ENCODE measurements at regions not wholly inside any gene's neighbourhood (a gene's known extent, or its start where the extent isn't known, plus 50 kb on each side); places are given as distances from the start of the nearest gene placed in this dataset.

DNA sequence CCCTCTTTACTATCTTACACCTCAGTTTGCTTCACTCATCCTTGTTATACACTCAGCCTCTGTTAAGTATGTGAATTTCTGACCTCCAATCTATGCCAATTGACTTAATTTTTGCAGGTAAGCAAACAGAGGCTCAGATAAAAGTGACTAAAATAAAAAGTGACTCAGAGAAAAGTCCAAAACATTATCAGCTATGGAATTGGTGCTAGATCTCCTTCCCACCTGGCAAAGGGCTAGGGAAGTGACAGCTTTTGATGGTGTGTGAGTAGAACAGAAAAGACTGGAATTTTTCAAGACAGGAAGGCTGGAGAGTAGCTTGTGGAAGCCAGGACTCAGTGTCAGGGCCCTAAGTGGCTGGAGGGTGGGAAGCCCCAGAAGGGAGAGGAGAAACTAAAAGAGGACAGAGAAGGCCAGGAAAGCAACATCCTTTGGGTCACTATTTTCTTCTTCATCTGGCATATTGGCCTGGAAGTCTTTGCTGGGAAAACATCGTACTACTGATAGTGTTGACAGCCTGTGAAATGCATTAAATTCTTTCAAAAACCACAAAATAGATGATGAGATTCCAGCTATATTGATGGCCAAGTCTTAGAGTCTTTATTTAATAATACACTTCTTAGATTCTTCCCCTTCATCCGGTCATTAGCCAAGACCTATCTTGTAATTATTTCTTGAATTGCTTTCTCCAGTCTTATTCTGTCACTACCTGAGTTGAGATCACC is 392.8 kb downstream of the RAPGEF2 start:
- intact Hi-C loops (cut with DNase I): no loop called here
- no peak for DNase-seq (ENCODE audit: low spot score)

- no peak for DNase-seq (ENCODE audit: low spot score)
- intact Hi-C loops (cut with DNase I): no loop called here
Measured at GRCh38 chr4:159496248-159496647, 393.4 kb downstream of the RAPGEF2 start.

- intact Hi-C loops (cut with DNase I): no loop called here
- no peak for DNase-seq (ENCODE audit: low spot score)
Measured at GRCh38 chr4:159497936-159498335, 395.1 kb downstream of the RAPGEF2 start.

- intact Hi-C loops (cut with DNase I): no loop called here
- DNase-seq (ENCODE audit: low spot score): no peak
Measured at GRCh38 chr4:159498446-159499115, 395.7 kb downstream of the RAPGEF2 start.

DNA sequence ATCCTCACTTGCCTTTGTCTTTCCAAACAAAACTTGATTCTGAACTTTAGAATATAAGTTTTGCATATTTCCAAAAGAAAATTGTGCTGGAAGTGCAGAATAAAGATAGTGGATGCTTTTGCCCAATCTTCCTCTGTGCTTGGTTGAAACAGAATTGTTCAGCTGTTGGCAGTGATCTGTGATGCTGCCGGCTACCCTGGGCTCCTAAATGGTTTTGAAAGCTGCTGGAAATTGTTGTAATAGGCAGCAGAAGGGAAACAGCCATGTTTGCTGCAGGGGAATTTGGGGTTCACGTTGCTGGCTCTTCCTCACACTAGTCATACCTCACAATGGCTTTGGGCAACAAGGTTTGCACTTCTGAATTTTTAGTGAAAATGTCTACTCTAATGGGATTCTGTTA is 398.0 kb downstream of the RAPGEF2 start:
- intact Hi-C loops (cut with DNase I): no loop called here

GRCh38 chr4:159503236-159504008 is 400.5 kb downstream of the RAPGEF2 start:
- intact Hi-C loops (cut with DNase I): no loop called here
- DNase-seq (ENCODE audit: low spot score): no peak

More for the DNA sequence above, 398.0 kb downstream of the RAPGEF2 start:
- no peak for DNase-seq (ENCODE audit: low spot score)

DNA sequence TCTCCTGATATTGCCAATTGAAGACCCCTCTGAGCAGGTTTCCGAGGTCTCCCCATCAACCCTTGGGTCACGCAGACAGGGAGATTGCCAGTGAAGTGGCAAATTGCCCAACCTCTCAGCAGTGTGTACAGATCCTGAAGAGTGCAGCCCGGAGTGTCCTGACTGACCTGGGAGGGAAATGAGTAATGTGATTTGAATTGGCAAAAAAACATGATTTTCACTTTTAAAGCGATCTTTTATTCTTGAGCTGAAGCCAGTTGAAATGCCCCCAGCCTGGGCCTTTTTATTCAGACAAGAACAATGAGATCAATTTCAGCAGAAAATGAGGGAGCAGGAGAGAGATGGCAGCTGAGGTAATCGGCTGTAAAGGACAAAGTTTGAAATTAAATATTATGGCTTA is 401.8 kb downstream of the RAPGEF2 start:
- DNase-seq (ENCODE audit: low spot score): no peak
- intact Hi-C loops (cut with DNase I): no loop called here

- intact Hi-C loops (cut with DNase I): no loop called here
- DNase-seq (ENCODE audit: low spot score): no peak
Measured at GRCh38 chr4:159505266-159505975, 402.5 kb downstream of the RAPGEF2 start.

- intact Hi-C loops (cut with DNase I): no loop called here
- DNase-seq (ENCODE audit: low spot score): no peak
Measured at GRCh38 chr4:159506801-159507517, 404.1 kb downstream of the RAPGEF2 start.

DNA sequence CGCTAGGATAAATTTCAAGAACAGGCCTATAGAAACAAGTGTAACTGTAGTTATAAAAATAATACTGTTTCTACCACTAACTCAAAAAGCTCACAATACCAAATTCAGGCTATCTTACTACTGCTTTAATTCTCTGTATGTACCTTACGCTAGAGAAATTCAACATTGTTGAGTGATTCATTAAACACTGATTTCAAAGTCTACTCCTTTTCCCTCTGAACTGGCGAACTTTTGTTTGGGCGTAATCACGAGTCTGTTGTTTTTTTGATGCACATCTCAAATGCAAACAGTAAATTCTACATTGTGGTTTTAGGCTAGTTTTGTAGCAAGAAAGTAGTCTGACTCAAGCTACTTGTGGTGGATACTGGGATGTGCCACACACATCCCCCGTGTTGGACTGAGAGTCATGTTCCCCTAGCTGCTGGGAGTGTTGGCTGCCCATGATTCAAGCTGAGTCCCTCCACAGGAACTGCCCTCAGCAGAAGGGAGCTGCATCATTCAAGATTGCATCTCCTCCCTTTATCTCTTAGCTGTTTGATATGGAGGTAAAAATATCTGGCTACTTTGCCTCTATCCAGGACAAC is 406.1 kb downstream of the RAPGEF2 start:
- no peak for DNase-seq (ENCODE audit: low spot score)
- intact Hi-C loops (cut with DNase I): no loop called here

DNA sequence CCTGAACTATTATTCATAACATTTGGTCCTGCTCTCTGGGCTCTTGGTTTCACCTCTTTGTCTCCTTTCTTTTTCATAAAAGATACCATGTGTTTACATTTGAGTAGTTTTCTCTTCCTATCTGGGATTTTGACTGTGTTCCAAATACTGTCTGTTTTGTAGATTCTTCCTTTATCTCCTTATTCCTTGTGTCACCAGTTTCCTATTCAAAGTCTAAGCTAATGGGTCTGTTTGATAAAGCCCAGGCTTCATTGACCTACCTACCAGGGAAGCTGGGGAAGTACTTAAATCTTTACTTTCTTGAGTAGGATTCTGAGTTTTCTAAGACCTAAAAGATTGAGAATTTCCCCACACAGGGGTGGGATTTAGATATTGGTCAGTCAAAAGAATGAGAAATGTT is 409.5 kb downstream of the RAPGEF2 start:
- no peak for DNase-seq (ENCODE audit: low spot score)
- intact Hi-C loops (cut with DNase I): no loop called here

- intact Hi-C loops (cut with DNase I): no loop called here
- DNase-seq (ENCODE audit: low spot score): no peak
Measured at GRCh38 chr4:159515314-159516025, 412.6 kb downstream of the RAPGEF2 start.

GRCh38 chr4:159516556-159517140 is 413.8 kb downstream of the RAPGEF2 start:
- DNase-seq (ENCODE audit: low spot score): no peak
- intact Hi-C loops (cut with DNase I): no loop called here

DNA sequence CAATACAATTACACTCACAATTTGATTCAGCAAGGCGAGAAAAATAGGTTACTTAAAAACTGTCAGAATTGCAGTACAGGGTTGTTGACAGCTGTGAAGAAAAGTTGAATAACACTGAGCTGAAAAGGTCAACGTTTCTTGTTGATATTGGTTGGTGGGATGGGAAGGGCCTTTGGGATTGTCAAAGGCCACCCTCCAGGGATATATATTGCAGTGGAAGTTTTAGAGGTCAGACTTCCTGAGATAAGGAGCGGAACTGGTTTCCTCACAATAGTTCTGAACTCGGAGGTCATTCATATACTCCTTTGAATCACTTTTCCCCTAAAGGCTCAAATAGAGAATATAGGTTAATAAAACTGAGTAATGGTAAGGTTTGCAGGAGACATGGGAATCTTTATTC is 417.2 kb downstream of the RAPGEF2 start:
- intact Hi-C loops (cut with DNase I): no loop called here

DNA sequence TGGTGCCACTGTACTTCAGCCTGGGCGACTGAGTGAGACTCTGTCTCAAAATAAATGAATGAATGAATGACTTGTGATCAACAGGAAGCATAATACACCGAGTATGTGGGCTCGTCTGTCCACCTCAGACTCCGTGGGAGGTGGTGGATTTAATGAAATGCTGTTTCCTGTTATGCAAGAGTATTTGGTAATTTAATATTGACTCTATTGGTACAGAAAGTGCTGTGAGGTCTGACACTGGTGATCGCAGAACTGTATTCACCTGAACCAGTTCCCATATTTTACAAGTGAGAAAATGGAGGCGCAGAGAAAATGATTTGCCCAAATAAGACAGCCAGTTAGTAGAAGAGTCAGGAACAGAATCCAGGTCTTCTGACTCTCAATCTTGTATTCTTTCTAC is 423.3 kb downstream of the RAPGEF2 start:
- no peak for DNase-seq (ENCODE audit: low spot score)
- intact Hi-C loops (cut with DNase I): no loop called here

More for the DNA sequence above, 417.2 kb downstream of the RAPGEF2 start:
- DNase-seq (ENCODE audit: low spot score): no peak

- no peak for DNase-seq (ENCODE audit: low spot score)
Measured at GRCh38 chr4:159534655-159535054, 431.8 kb downstream of the RAPGEF2 start.

GRCh38 chr4:159538556-159538955 is 435.7 kb downstream of the RAPGEF2 start:
- intact Hi-C loops (cut with DNase I): no loop called here
- DNase-seq (ENCODE audit: low spot score): no peak

More at GRCh38 chr4:159534655-159535054, 431.8 kb downstream of the RAPGEF2 start:
- intact Hi-C loops (cut with DNase I): no loop called here

DNA sequence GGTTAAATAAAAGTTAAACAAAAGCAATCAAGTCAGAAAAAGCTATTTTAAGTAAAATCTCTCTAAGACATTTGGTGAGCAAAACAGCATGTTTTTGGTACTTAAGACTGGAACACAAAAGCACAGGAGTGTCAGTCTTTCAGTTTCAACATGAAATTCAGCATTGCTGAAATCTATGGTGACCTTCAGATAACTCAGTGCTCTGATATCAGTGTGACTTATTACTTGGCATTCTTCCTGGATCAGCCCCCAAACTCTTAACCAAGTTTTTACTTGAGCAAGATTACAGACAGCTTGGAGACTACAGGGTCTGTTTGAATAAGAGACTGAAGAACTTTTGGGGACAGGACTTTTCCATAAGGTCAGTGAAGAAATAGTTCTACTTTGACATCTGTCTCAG is 437.2 kb downstream of the RAPGEF2 start:
- no peak for DNase-seq (ENCODE audit: low spot score)
- intact Hi-C loops (cut with DNase I): no loop called here

All from posterior vena cava (tissue), 2 donors.